Mesodermal cell (in vitro differentiated cells): ENCODE measurements at regions not wholly inside any gene's neighbourhood (a gene's known extent, or its start where the extent isn't known, plus 50 kb on each side); places are given as distances from the start of the nearest gene placed in this dataset.

Experiments used
- H3K27ac ChIP-seq: 2 replicates; pipeline ENCODE4 v1.7.0; 2013; ENCODE audit warnings: mild to moderate bottlenecking, low read depth, low read length, moderate library complexity; ENCODE audit not compliant: severe bottlenecking
- H3K36me3 ChIP-seq: 2 replicates; pipeline ENCODE4 v1.7.1; 2013; ENCODE audit warnings: mild to moderate bottlenecking, low read length, moderate library complexity; ENCODE audit not compliant: control insufficient read depth, insufficient read depth
- H3K4me1 ChIP-seq: one replicate; pipeline ENCODE4 v1.7.1; 2013; ENCODE audit warnings: mild to moderate bottlenecking, low read length; ENCODE audit not compliant: insufficient read depth, control insufficient read depth, poor library complexity, severe bottlenecking
- H3K4me3 ChIP-seq: 2 replicates; pipeline ENCODE4 v1.7.0; 2013; ENCODE audit warnings: low read length, control low read depth, mild to moderate bottlenecking; ENCODE audit not compliant: insufficient read depth, poor library complexity, severe bottlenecking; ENCODE audit errors: extremely low read depth
- H3K9me3 ChIP-seq: 2 replicates; pipeline ENCODE4 v1.7.1; 2013; ENCODE audit warnings: mild to moderate bottlenecking, low read length, moderate library complexity; ENCODE audit not compliant: control insufficient read depth
- WGBS, 2 experiments: methylation state at CpG; one replicate each; pipeline ENCODE4 v1.1.5; 2013; ENCODE audit warnings: missing lambda C conversion rate in 2 of 2; ENCODE audit not compliant: insufficient coverage in 2 of 2; 5-methylcytosine and 5-hydroxymethylcytosine counted together

DNA sequence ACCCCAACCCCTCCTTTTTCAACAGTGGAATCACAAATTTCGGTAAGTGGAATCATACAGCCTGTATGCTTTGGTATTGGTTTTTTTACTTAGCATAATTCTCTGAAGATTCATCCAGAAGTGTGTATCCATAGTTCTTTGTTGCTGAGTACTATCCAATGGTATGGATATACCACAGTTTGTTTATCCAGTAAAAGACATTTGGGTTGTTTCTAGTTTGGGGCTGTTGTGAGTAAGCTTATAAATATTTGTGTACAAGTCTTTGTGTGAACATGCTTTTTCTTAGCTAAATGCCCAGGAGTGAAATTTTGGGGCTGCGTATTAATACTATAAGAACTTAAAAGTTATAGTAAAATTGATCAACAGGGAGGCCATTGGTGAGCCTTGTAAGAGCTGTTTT lies 57.5 kb upstream of the GC start:
- H3K36me3 ChIP-seq, result no peaks in the 10 kb centered on the region
- WGBS, 2 experiments, result no CpG with 5 or more reads among the region's 2 CpGs

DNA sequence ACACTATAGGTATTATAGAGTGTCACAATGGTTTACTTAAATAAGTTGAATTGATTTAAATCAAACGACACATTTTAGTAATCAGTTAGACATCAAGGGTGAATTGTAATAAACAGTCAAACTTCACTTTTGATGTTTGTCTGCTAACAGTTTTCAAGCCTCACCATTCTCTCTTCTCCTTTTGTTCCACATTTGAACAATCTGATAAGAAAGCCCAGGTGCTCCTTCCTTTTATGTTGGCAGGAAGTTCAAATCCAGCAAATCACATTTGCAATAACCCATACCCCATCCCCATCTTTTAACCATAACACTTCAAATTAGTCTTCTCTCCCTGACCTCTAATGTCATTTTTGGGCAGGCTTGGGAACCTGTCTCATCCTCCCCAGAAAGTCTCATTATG lies 63.4 kb upstream of the GC start:
- Histone ChIP-seq H3K36me3 (no peaks in the 10 kb centered on the region), H3K9me3 (no peaks in the 10 kb centered on the region), H3K27ac (no peak overlapping the region), H3K4me3 (no peak overlapping the region), H3K4me1 (no peaks in the 10 kb centered on the region)
- no CpG with 5 or more reads among the region's 1 CpG for WGBS, 2 experiments

More for the DNA sequence above, 57.5 kb upstream of the GC start:
- no peak overlapping the region for H3K27ac ChIP-seq
- no peaks in the 10 kb centered on the region for H3K4me1 ChIP-seq
- H3K9me3 ChIP-seq, result no peaks in the 10 kb centered on the region
- H3K4me3 ChIP-seq, result no peak overlapping the region

DNA sequence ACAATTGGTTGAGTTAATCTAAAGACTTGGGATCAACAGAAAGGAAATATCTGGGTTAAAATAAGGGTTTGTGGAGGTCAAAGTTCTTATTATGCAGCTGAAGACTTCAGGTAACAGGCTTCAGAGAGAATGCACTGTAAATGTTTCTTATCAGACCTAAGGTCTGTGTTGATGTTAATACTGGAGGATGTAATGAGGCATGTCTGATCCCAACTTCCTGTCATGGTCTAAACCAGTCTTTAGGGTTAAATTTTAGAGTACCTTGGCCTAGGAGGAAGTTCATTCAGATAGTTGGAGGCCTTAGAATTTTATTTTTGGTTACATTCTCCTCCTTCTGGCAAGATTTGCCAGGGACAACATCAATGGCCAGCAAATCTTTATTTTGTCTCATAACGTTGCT lies 72.1 kb upstream of the GC start:
- no peaks in the 10 kb centered on the region for H3K36me3 ChIP-seq
- no peak overlapping the region for H3K27ac ChIP-seq
- H3K4me3 ChIP-seq, result no peak overlapping the region
- WGBS, 2 experiments, result 80% methylated on average over 1 of the region's 1 CpG; no CpG with 5 or more reads in 1 of the 2 experiments
- H3K4me1 ChIP-seq, result no peaks in the 10 kb centered on the region
- H3K9me3 ChIP-seq, result peaks cover 8% of the 10 kb centered on the region

DNA sequence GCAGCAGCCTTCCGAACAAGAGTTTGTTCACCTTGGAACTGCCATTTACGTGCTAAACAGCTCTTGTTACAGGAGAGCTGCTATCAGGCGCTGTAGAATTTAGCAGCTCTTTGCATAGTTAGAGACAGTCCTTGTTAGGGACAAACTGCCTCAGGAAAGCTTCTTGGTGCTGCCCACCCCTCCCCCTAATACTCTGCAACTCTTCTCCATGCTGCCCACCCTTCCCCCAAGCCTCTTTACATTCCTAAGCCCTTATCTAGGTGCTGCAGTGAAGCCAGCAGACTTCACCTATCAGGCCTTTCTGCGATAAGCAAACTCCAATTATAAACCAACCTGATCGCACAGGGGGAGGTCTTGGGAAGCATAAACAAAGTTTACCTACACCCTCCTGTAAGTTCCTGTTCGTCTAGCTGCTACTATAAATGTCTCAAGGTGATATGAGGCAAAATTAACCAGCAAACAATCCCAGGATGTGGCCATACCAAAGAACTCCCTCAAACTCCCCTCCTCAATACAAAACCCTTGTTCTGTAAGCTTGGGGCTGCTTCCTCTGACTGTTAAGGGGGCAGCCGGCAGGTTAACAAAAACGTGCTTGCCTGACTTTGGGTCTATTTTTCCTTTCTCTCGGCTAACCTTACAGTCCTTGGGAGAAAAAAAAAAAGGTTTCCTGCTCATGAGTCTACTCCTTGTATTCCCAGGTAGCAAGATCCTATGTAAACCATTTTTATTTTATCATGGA lies 74.0 kb upstream of the GC start:
- 24 to 33% methylated on average over 7 of the region's 9 CpGs for WGBS, 2 experiments
- Histone ChIP-seq H3K4me1 (no peaks in the 10 kb centered on the region), H3K36me3 (no peaks in the 10 kb centered on the region), H3K27ac (peak overlapping the region; percentile 26), H3K4me3 (no peak overlapping the region), H3K9me3 (peaks cover 16% of the 10 kb centered on the region)

DNA sequence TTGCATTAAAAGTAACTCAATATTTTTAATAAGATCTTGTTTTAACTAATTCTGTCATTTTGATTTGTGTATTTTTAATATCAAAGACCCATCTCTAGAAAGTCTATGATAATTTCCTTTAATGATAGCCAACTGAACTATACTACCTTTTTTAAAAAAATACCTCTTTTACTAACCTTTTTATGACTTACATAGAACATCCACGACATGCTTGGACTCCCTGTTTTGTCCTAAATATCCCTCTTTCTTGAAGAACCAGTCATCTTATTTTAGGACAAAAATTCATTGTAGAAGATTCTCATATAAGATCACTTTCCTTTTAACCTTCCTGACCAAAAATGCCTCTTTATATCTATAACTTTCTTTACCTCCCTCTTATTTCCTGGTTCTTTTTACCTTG lies 76.8 kb upstream of the GC start:
- no peaks in the 10 kb centered on the region for H3K4me1 ChIP-seq
- no peaks in the 10 kb centered on the region for H3K36me3 ChIP-seq
- no peak overlapping the region for H3K4me3 ChIP-seq
- H3K27ac ChIP-seq, result no peak overlapping the region
- 20% methylated on average over 1 of the region's 1 CpG; no CpG with 5 or more reads in 1 of the 2 experiments for WGBS, 2 experiments
- peaks cover 29% of the 10 kb centered on the region for H3K9me3 ChIP-seq

DNA sequence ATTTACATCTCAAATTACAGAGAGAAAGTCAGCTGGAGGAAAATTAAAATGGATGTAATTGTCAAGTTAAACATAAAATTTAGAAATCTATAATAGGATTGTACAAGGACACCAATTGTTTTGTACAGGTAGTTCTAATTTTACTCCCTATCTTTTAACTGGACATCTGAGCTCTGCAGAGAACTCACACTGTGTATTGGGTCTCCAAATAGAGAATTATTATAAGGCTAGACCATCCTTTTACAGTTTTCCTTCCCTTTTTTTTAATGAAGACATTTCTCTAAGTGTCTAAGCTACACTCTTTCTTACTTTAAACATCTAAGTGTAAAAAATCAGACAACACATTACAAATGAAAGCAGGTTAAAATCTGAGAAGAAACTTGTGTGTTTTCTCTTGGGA lies 78.4 kb upstream of the GC start:
- no peak overlapping the region for H3K4me3 ChIP-seq
- H3K9me3 ChIP-seq, result peaks cover 32% of the 10 kb centered on the region
- H3K4me1 ChIP-seq, result no peaks in the 10 kb centered on the region
- H3K27ac ChIP-seq, result no peak overlapping the region
- H3K36me3 ChIP-seq, result no peaks in the 10 kb centered on the region

DNA sequence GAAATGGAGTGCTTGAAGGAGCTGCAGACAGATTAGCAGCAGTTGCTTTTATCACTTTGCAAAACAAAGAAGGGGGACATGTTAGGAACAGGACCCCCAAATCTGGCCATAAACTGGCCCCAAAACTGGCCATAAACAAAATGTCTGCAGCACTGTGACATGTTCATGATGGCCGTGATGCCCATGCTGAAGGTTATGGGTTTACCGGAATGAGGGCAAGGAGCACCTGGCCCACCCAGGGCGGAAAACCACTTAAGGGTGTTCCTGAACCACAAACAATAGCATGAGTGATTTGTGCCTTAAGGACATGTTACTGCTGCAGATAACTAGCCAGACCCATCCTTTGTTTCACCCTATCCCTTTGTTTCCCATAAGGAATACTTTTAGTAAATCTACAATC lies 79.6 kb upstream of the GC start:
- H3K9me3 ChIP-seq, result peaks cover 32% of the 10 kb centered on the region
- H3K4me1 ChIP-seq, result no peaks in the 10 kb centered on the region
- H3K36me3 ChIP-seq, result no peaks in the 10 kb centered on the region
- WGBS, 2 experiments, result 62 to 96% methylated on average over 2 to 3 of the region's 3 CpGs
- no peak overlapping the region for H3K27ac ChIP-seq
- no peak overlapping the region for H3K4me3 ChIP-seq

DNA sequence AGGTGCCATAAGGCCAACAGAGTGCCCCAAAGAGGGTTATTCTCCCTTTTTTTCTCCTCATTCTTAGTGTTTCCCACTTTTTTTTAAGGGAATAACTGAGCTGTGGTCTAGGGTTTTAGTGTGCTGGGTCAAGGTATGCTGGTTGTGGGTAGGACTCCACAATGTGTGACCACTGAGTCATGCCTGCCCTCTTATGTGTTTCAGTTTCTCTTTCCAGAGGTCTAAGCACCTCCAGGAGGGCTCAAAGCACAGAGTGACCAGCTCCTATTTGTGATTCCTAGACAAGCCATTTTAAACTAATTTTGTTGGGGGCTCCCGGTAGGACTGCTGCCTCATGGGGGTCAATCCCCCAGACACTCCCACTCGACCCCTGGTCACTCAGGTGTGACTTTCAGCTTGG lies 80.5 kb upstream of the GC start:
- peaks cover 25% of the 10 kb centered on the region for H3K9me3 ChIP-seq
- WGBS, 2 experiments, result 100% methylated on average over 1 of the region's 2 CpGs; no CpG with 5 or more reads in 1 of the 2 experiments
- H3K36me3 ChIP-seq, result no peaks in the 10 kb centered on the region
- no peak overlapping the region for H3K4me3 ChIP-seq
- H3K27ac ChIP-seq, result no peak overlapping the region
- H3K4me1 ChIP-seq, result no peaks in the 10 kb centered on the region

DNA sequence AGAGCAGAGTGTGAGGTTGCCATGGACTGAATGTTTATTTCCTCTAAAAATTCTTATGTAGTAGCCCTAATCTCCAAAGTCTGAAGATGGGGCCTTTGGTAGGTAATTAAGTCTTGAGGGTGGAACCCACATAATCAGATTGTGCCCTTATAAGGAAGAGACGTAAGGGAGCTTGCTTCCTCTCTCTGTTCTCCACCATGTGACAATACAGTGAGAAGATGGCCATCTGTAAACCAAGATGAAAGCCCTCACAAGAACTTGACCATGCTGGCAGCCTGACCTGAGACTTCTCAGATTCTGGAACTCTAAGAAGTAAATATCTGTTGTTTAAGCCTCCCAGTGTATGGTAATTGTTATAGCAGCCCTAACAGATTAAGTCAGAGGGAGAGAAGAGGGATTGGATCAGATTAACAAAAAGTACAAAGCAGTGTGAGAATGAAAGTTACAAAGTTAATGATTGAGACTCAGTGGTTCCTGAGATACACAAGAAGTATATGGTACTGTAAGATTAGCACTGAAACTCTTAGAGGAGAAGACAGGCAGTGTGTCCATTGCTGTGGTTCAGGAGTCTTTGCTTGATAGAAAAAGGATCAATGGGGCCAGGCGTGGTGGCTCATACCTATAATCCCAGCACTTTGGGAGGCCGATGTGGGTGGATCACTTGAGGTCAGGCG lies 82.5 kb upstream of the GC start:
- Histone ChIP-seq H3K36me3 (no peaks in the 10 kb centered on the region), H3K9me3 (peaks cover 21% of the 10 kb centered on the region), H3K4me3 (no peak overlapping the region), H3K27ac (no peak overlapping the region), H3K4me1 (no peaks in the 10 kb centered on the region)
- WGBS, 2 experiments, result 83 to 100% methylated on average over 1 to 2 of the region's 4 CpGs

DNA sequence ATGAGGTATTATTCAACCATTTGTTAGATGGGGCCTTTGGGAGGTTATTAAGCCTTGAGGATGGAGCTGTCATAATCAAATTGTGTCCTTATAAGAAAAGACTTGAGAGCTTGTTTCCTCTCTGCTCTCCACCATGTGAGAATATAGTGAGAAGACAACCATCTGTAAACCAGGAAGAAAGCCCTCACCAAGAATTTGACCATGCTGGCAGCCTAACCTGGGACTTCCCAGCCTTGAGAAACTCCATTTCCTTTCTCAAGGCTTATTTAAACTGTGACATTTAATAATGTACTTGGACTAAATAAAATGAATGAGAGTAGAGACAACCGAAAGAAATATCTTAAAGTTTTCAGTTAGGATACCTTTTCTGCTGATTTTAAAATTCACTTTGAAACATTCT lies 83.7 kb upstream of the GC start:
- WGBS, 2 experiments, result no CpG with 5 or more reads among the region's 1 CpG
- Histone ChIP-seq H3K4me3 (no peak overlapping the region), H3K9me3 (peaks cover 16% of the 10 kb centered on the region), H3K27ac (no peak overlapping the region), H3K4me1 (no peaks in the 10 kb centered on the region), H3K36me3 (no peaks in the 10 kb centered on the region)

DNA sequence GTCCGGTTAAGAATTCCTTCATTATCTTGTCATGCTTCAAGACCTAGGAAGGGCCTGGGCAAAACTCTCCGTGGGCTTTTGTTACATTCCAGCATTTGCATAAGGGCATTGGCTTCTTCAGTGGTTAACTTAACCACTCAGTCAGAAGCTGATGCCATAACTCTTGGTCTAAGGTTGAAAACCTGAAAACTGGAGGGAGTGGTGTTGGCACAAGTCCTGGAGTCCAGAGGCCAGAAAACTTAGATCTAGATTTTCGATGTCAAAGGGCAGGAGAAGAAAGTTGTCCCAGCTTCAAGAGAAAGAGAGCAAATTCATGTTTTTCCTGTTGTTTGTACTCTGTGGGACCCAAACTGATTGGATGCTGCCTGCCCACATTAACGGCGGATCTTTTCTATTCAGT lies 86.6 kb upstream of the GC start:
- 83 to 88% methylated on average over 5 of the region's 5 CpGs for whole genome bisulfite sequencing, 2 experiments
- Histone ChIP-seq H3K36me3 (no peaks in the 10 kb centered on the region), H3K4me3 (no peak overlapping the region), H3K4me1 (no peaks in the 10 kb centered on the region), H3K9me3 (peaks cover 3% of the 10 kb centered on the region), H3K27ac (no peak overlapping the region)
